NCI-H2029 treated with DMSO at 0.1 percent for 48 hours (cell line): ENCODE measurements at regions not wholly inside any gene's neighbourhood (a gene's known extent, or its start where the extent isn't known, plus 50 kb on each side); places are given as distances from the start of the nearest gene placed in this dataset.
"Not testable (repeated sequence)": the region's sequence is repeated elsewhere in the genome, so short reads cannot be mapped to it uniquely, and the experiment has no call there.

Source experiments
- DNase-seq: peaks from one replicate; lab custom pipeline; 2025; lab: John Stamatoyannopoulos, UW

DNA sequence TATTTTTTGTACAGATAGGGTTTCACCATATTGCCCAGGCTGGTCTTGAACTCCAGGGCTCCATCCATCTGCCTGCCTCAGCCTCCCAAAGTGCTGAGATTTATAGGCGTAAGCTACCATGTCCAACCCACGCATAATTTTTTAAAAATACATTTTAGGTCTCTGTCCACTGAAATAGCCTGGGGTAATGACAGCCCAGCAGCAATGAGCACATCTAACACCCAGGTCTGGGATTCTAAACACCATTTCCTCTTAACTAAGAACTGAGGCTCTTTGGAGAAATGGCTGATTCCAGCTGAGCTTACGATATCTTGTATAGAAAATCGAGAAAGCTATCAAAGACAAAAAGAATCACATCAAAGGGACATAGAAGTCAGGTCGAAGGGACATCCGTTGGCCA lies 245.3 kb downstream of the PARN start:
- DNase-seq: no peak

DNA sequence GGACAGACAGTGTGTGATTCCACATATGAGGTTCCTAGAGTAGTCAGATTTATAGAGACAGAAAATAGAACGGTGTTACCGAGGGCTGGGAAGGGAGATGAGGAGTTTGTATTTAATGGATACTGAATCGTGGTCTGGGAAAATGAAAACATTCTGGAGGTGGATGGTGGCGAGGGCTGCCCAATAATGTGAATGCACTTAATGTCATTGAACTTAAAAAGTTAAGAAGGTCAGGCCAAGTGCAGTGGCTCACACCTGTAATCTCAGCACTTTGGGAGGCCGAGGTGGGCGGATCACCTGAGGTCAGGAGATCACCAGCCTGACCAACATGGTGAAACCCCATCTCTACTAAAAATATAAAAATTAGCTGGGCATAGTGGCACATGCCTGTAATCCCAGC lies 246.2 kb downstream of the PARN start:
- DNase-seq: not testable (repeated sequence)

DNA sequence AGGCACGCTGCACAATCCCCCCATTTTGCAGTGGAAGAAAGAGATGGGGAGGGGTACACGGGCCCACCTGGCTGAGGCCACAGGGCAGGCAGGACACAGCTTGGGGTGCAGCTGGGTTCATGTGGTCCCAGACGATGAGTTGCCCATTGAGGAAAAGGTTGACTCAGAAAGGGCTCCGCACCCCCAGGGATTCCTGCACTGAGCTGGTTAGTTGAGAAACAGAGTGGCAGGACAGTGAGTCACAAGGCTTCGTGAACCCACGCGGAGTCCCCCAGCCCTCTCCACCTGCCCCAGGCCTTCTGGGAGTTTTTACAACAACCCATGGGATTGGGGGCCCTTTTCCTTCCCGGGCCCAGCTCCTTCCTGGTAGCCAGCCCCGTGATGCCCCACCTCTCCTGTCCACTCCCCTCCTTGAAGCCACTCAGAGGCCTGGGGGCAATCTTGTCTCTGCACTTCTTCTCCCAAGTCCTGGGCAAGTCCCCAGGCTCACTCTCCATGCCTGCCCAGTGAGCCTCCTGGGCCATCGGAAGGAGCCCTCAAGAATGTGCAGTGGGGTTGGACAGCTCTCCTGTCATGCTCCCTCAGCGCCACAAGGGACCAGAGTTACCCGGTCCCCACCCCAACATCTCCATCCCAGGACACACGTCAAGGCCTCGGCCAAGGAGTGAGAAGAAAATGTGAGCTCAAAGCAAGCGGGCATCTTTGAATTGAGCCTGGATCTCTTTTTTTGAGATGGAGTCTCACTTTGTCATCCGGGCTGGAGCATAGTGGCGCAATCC lies 251.2 kb downstream of the PARN start:
- DNase-seq: no peak

DNA sequence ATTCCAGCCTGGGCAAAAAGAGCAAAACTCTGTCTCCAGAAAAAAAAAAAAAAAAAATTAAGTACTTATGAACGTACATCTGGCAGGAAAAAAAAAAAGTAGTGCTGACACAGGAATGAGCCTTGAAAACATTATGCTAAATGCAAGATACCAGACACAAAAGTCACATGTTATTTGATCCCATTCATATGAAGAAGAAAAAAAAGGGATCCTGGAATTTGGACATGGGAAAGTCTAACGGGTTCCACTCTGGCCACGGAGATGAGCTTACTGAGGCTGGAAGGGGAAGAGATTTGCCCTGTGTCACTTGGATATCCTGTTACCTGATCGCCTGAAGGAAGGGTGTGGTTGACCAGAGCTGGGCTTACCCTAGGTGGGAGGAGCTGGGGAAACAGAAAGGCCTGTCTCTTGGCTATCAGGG lies 251.9 kb downstream of the PARN start:
- DNase-seq: peak; percentile 13

DNA sequence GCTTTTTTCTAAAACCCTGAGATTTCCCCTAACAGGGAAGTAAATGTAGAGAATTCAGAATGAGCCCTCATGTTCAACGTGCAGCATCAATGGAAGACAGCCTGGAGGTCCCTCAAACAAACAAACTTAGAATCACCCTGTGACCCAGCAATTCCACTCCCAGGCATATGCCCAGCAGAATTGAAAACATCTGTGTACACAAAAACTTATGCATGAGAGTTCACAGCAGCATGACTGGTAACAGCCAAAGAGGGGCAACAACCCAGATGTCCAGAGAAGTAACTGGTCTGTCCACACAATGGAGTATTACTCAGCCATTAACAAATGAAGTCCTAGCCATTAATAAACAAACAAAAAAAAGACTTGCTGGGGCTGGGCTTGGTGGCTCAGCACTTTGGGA lies 252.7 kb downstream of the PARN start:
- DNase-seq: no peak

DNA sequence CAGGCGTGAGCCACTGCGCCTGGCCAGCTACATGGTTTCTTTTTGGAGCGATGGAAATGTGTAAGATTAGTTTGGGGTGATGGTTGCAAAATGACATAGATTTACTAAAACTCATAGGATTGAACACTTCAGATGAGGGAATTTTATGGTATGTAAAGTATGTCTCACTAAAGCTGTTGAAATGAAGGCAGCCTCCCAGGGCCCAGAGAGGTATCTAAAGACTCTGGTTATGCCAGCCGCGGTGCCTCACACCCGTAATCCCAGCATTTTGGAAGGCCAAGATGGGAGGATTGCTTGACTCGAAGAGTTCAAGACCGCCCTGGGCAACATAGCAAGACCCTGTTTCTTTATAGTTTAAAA lies 254.9 kb downstream of the PARN start:
- DNase-seq: no peak

DNA sequence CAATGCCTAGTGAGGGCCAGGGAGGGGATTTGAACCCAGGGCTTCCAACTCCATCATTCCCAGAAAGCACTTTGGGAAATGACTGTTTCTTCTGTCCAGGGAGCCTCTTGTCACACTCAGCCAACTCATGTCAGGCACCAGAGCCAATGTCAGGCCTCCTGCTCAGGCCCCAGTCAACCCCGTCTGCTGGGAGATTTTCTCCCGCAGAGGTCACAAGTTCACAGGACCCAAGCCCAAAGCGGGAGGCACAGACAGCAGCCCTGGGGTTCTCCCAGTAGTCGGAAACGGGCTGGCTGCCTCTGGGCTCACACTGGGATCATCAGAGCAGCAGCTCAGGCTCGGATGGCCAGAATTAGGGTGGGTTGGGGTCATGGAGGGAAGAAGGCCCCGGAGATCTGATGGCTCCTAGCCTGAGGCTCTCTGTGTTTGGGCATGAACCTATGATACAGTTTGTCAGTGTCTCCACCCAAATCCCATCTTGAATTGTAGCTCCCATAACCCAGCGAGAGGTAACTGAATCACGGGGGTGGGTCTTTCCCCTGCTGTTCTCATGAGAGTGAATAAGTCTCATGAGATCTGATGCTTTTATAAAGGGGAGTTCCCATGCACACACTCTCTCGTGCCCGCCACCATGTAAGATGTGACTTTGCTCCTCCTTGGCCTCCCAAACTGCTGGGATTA lies 255.5 kb downstream of the PARN start:
- no peak for DNase-seq

DNA sequence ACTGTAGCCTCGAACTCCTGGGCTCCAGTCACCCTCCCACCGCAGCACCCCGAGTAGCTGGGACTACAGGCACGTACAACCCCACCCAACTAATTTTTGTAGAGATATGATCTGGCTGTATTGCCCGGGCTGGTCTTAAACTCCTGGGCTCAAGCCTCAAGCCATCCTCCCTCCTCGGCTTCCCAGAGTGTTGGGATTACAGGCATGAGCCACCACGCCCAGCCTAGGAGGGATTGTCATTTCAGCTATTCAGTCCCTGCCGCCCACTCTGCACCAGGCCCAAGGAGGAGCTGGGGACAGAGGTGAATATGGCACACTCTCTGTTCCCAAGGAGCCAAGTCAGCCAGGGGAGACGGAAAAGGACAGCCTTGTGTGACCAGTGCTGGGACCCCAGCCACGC lies 256.2 kb downstream of the PARN start:
- no peak for DNase-seq

DNA sequence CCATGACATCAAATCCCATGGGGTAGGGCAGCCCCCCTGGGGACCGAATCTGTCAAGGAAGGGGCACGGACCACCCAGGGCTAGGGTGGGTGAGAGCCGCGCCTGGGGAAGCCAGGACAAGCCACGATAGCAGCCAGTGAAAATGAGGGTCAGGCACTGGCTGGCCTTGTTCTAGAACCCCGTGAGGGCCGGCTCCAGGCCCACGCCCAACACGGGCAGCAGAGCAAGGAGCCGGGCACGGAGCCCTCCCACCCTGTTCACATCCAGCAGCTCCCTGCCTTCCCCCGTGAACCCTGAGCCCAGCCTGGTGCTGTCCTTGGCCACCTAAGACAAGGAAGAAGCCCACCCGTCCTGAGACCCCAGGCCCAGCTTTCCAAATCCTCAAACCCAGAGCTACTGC lies 256.7 kb downstream of the PARN start:
- no peak for DNase-seq

DNA sequence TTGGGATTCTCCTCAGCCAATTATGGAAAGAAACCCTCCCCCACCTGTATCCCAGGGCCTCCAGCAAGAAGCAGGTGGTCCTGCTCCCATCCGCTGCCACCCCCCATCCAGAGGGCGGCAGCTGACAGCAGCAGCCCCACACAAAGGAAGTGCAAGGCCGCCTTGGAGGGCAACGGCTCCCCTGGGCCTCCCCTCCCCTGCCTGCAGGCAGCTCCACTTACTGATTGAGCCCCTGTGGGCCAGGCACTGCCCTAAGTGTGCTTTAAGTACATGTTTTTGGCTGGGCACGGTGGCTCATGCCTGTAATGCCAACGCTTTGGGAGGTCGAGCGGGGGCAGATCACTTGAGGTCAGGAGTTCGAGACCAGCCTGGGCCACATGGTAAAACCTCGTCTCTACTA lies 257.6 kb downstream of the PARN start:
- no peak for DNase-seq

DNA sequence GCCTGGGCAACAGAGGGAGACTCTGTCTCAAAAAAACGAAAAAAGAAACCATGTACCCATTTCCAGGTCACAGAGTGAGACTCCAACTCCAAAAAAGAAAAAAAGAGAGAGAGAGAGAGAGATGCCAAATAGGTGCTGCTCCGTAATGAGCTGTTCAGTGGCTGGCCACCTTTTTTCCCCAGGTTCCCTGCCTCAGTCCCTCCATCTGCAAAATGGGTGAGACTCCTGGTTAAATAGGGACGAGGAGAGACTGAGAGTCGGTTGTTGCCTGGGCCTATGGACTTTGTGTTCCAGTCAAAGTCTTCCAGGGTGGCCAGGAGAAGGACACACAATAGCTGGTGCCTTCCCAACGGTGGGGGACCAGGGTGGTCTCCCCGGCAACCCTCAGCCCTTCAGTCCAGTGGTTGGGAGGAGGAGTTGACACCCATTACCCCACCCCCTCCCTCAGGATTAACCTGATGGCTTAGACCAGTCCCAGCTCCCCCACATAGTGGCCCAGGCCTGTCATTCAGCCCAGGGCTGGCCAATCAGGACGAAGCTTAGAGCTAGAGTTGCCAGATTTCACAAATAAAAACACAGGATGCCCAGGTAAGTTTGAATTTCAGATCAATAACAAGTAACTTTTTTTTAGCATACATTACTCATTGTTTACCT lies 258.2 kb downstream of the PARN start:
- no peak for DNase-seq

DNA sequence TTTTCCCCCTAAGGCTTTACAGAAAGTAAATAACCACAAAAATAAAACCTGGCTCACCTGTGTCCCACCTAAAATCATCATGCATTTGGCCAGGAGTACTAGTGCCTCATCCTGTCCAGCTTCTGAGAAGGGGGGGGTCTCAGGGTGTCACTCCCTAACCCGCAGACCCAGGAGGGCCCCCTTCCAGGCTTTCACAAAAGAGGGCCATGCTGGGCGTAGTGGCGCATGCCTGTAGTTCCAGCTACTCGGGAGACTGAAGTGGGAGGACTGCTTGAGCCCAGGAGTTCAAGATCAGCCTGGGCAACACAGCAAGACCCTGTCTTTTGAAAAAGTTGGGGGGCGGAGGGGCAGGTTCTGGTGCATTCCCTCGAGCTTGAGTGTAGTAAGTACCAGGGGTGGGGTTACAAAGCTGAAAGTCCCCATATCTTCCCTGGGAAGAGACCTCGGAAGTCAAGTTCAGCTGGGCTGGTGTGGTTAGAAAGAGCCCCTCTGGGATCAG lies 259.3 kb downstream of the PARN start:
- no peak for DNase-seq

DNA sequence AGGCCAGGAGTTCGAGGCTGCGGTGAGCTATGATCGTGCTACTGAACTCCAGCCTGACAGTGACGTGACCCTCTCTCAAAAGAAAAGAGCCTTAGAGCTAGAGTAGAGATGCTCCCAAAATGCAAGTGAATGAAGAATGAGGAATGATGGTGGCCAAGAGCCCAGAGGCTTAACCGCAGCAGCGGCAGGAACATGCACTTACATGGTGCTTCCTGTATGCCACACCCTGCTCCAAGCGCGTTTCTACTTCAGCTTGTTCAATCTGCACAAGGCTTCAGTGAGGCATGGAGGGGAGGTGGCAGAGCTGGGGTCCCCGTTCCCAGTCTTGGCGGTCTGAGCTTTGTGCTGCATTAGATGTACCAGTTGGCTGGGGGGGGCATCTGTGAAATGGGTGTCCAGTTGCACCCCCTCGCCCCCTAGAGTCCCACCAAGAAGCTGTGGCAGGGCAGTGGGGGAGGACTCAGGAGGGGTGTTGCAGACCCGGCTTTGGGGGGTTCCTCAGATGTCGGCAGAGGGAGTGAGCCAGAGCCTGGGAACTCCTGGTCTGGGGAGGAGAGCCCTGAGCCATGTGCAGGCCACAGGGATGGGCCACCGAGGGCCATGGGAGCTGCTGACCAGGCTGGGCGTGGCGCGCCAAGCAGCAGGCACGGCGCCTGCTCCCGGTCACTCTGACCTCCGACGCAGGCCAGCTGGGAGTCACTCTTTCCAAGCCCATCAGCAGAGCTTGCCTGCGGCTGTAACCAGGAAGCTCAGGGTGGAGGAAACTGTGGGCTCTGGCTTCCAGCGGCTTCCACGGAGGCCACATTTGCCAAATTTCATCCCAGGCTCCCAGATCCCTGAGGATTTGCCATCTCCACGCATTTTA lies 260.1 kb downstream of the PARN start:
- no peak for DNase-seq

DNA sequence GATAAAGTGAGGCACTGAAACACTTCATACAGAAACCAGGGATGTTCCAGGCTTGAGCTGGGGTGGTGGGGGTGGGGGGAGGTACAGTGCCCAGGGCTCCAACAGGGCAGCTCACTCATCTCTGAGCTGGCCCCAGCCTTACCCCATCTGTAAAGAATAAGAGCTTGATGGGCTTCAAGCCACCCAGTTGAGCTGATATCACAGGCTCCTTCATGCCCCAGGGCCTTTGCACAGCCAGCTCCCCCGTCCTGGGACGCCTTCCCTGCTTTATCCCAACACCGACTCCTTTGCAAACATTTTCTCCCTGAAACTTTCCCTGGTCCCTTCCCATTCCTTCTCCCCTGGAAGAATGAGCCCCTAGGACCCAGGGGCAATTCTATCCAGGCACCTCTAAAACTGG lies 261.7 kb downstream of the PARN start:
- DNase-seq: no peak

DNA sequence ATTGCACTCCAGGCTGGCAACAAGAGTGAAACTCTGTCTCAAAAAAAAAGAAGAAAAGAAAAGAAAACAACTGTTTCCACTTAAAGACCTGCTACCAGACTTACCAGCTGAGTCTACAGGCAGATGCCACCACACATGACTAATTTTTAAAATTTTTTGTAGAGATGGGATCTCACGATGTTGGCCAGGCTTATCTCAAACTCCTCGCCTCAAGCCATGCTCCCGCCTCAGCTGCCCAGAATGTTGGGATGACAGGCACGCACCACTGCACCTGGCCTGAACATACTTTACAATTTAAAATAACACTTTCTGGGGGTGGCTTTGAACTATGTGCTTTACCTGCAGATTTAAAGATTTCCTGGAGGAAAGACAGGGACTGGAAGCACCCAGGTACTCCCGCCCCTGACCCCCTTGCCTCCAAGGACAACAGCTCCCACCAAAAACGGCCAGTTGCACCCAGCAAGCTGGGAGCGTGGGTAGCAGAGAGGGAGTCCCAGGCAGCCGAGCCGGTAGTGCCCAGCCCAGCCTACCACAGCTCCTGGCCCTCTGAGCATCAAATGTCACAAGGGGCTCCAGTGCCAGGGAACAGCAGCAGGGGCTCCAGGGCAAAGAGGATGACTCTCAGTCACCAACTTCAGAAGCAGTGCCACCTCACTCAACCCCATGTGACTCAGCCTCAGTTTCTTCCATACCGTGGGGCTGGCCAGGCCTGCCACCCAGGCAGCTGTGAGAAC lies 262.9 kb downstream of the PARN start:
- no peak for DNase-seq

DNA sequence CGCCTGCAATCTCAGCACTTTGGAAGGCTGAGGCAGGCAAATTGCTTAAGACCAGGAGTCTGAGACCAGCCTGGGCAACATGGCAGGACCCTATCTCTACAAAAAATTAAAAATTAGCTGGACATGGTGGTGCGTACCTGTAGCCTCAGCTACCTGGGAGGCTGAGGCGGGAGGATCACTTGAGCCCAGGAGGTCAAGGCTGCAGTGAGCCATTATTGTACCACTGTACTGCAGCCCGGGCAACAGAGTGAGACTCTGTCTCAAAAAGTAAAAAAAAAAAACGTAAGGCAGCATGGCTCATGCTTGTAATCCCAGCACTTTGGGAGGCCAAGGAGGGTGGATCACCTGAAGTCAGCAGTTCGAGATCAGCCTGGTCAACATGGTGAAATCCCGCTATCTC lies 263.6 kb downstream of the PARN start:
- DNase-seq: no peak

DNA sequence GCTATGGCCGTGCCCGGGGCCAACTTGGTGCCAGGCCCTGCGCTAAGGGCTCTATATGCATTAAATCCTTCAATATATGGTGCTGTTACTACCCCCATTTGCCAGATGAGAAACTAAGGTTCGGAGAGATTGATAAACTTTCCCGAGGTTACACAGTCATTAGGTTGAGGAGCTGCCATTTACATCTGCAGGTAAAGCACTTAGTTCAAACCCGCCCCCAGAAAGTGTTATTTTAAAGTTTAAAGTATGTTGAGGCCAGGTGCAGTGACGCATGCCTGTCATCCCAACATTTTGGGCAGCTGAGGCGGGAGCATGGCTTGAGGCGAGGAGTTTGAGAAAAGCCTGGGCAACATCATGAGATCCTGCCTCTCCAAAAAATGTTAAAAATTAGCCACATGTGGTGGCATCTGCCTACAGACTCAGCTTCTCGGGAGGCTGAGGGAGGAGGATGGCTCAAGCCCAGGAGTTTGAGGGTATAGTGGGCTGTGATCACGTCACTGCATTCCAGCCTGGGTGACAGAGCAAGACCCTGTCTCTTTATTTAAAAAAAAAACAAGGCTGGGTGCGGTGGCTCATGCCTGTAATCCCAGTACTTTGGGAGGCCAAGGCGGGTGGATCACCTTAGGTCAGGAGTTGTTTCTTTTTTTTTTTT lies 264.7 kb downstream of the PARN start:
- DNase-seq: no peak

DNA sequence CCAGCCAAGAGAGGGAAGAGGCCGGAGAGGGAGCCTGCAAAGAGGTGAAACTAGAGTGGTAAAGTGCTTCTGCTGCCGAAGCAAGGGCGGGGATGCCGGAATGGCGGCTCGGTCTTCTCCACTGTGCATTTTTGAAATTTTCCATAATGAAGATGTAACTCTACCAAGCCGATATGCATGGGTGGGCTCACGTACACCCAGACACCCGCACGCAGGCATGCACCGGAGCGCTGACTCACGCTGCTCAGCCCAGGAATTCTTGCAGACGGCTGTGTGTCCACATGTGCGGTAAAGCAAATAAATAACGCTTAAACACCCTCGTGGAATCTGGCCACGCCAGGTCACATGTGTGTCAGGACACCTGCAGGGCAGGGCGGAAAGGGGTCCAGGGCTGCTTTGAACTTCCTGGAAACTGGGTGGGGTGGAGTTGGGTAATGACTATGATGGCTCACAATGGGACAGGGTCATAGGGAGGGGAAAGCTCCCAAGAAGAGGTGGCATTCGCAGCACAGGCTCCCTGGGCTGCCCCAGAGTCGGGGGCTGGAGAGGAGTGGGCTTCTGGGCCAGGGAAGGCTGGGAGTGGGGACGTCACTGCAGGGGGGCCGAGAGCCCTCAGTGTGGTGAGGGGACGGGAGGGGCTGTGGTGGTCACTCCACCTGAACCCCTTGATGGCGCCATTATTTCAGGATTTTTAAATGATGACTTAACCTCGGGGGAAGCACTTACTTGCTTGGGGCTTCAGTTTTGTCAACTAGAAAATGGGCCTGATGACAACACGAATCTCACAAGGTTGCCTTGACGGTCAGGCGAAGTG lies 265.5 kb downstream of the PARN start:
- DNase-seq: no peak

DNA sequence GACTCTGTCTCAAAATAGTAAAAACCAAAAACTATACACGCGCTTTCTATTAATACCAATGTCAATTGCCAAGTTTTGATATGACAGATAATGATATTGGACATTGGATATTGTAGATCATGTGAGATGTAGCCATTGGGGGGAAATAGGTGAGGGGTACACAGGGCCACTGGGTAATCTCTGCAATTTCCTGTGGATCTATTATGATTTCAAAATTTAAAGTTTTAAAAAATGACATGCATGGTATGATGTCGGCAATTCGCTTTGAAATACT lies 266.0 kb downstream of the PARN start:
- no peak for DNase-seq

DNA sequence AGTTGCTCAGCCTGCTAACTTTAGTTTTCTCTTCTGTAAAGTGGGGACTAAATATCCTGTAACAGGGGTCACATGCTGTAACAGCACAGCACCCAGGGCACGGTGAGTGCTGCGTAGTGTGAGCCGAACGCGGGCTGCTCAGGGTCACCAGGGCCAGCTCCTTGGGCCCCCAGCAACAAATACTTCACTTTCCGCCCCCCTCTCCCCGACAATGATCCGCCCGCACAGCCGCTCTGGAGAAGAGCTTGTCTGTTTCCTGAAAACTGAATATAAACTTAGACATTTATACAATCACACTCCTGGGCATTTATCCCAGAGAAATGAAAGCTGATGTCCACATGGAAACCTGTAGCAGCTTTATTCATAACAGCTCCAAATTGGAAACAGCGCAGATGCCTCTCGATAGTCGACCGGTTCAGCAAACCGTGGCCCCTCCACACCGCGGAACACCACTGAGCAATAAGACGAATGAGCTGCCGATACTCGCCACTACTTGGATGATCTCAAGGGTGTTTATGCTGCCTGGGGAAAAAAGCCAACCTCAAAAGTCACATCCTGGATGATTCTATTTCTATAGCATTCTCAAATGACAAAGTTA lies 267.2 kb downstream of the PARN start:
- DNase-seq: no peak
